ENCODE measurements at regions not wholly inside any gene's neighbourhood (a gene's known extent, or its start where the extent isn't known, plus 50 kb on each side); places are given as distances from the start of the nearest gene placed in this dataset.

- no peak overlapping the region for H3K4me3 ChIP-seq (ENCODE audit: low read depth in 1 of 2, low read length in 1 of 2)
- H3K4me1 ChIP-seq (ENCODE audit: control insufficient read depth in 1 of 2, insufficient read depth in 1 of 2, low read depth in 1 of 2, low read length in 1 of 2), result no peaks in the 10 kb centered on the region
- no peaks in the 10 kb centered on the region for H3K9me3 ChIP-seq
- H3K36me3 ChIP-seq, result no peaks in the 10 kb centered on the region
- H3K27me3 ChIP-seq, result no peaks in the 10 kb centered on the region
- no peak overlapping the region for H3K27ac ChIP-seq
- no peak for TF ChIP-seq CTCF (IDR thresholded peaks at IDR 0.05)
Measured at GRCh38 chr4:180618396-180618795, 1624.8 kb upstream of the TENM3 start.

GRCh38 chr4:180619440-180619839 lies 1623.8 kb upstream of the TENM3 start:
- Histone ChIP-seq H3K27ac (no peak overlapping the region), H3K4me3 (ENCODE audit: low read depth in 1 of 2, low read length in 1 of 2) (no peak overlapping the region), H3K9me3 (no peaks in the 10 kb centered on the region), H3K36me3 (no peaks in the 10 kb centered on the region), H3K4me1 (ENCODE audit: control insufficient read depth in 1 of 2, insufficient read depth in 1 of 2, low read depth in 1 of 2, low read length in 1 of 2) (no peaks in the 10 kb centered on the region), H3K27me3 (no peaks in the 10 kb centered on the region)
- TF ChIP-seq CTCF (IDR thresholded peaks at IDR 0.05), result no peak

GRCh38 chr4:180622254-180622653 lies 1620.9 kb upstream of the TENM3 start:
- H3K9me3 ChIP-seq, result no peaks in the 10 kb centered on the region
- no peak overlapping the region for H3K4me3 ChIP-seq (ENCODE audit: low read depth in 1 of 2, low read length in 1 of 2)
- no peaks in the 10 kb centered on the region for H3K27me3 ChIP-seq
- no peaks in the 10 kb centered on the region for H3K4me1 ChIP-seq (ENCODE audit: control insufficient read depth in 1 of 2, insufficient read depth in 1 of 2, low read depth in 1 of 2, low read length in 1 of 2)
- no peaks in the 10 kb centered on the region for H3K36me3 ChIP-seq
- TF ChIP-seq CTCF (IDR thresholded peaks at IDR 0.05), result no peak
- H3K27ac ChIP-seq, result no peak overlapping the region

GRCh38 chr4:180625653-180626052 lies 1617.5 kb upstream of the TENM3 start:
- Histone ChIP-seq H3K4me3 (ENCODE audit: low read depth in 1 of 2, low read length in 1 of 2) (no peak overlapping the region), H3K27me3 (no peaks in the 10 kb centered on the region), H3K4me1 (ENCODE audit: control insufficient read depth in 1 of 2, insufficient read depth in 1 of 2, low read depth in 1 of 2, low read length in 1 of 2) (no peaks in the 10 kb centered on the region), H3K9me3 (no peaks in the 10 kb centered on the region), H3K36me3 (no peaks in the 10 kb centered on the region), H3K27ac (no peak overlapping the region)
- TF ChIP-seq CTCF (IDR thresholded peaks at IDR 0.05), result no peak

- no peak for TF ChIP-seq CTCF (IDR thresholded peaks at IDR 0.05)
- Histone ChIP-seq H3K4me1 (ENCODE audit: control insufficient read depth in 1 of 2, insufficient read depth in 1 of 2, low read depth in 1 of 2, low read length in 1 of 2) (no peaks in the 10 kb centered on the region), H3K27ac (no peak overlapping the region)
Measured at GRCh38 chr4:180630012-180630665, 1613.1 kb upstream of the TENM3 start.

More at GRCh38 chr4:180630012-180630665, 1613.1 kb upstream of the TENM3 start:
- H3K27me3 ChIP-seq, result no peaks in the 10 kb centered on the region
- no peak overlapping the region for H3K4me3 ChIP-seq (ENCODE audit: low read depth in 1 of 2, low read length in 1 of 2)
- H3K9me3 ChIP-seq, result no peaks in the 10 kb centered on the region
- H3K36me3 ChIP-seq, result no peaks in the 10 kb centered on the region
